Stomach (tissue), 4 donors: ENCODE measurements at regions not wholly inside any gene's neighbourhood (a gene's known extent, or its start where the extent isn't known, plus 50 kb on each side); places are given as distances from the start of the nearest gene placed in this dataset.

Experiments
- EP300 ChIP-seq: sonication (generic); formaldehyde crosslinking; IDR thresholded peaks from one replicate; pipeline ENCODE4 v1.6.1; 2017; ENCODE audit warnings: antibody characterized with exemption
- POLR2AphosphoS5 ChIP-seq, 3 donors: sonication (generic); formaldehyde crosslinking; IDR thresholded peaks; one replicate each; pipeline ENCODE4 v1.6.1; 2016; ENCODE audit warnings: antibody characterized with exemption in 3 of 3
- TF ChIP-seq, protein P1 (sequence below), 7 experiments: fragments of 450-650 bp in 4 of 7; fragments of 200-600 bp in 3 of 7; sonication (generic) in 3 of 7; IDR thresholded peaks; one replicate each; pipeline ENCODE4 v1.5.1; 2016 to 2019; ENCODE audit warnings: antibody characterized with exemption in 7 of 7, control low read depth in 2 of 7, mild to moderate bottlenecking in 1 of 7

GRCh38 chr4:96894621-96895020 is 1054.7 kb downstream of the PDHA2 start:
- TF ChIP-seq, protein P1, sequence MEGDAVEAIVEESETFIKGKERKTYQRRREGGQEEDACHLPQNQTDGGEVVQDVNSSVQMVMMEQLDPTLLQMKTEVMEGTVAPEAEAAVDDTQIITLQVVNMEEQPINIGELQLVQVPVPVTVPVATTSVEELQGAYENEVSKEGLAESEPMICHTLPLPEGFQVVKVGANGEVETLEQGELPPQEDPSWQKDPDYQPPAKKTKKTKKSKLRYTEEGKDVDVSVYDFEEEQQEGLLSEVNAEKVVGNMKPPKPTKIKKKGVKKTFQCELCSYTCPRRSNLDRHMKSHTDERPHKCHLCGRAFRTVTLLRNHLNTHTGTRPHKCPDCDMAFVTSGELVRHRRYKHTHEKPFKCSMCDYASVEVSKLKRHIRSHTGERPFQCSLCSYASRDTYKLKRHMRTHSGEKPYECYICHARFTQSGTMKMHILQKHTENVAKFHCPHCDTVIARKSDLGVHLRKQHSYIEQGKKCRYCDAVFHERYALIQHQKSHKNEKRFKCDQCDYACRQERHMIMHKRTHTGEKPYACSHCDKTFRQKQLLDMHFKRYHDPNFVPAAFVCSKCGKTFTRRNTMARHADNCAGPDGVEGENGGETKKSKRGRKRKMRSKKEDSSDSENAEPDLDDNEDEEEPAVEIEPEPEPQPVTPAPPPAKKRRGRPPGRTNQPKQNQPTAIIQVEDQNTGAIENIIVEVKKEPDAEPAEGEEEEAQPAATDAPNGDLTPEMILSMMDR (IDR thresholded peaks at IDR 0.05) = no peak
- TF ChIP-seq POLR2AphosphoS5 (IDR thresholded peaks at IDR 0.05) (no peak), EP300 (no peak)
